IPS DF 6.9 (cell line): ENCODE measurements at regions not wholly inside any gene's neighbourhood (a gene's known extent, or its start where the extent isn't known, plus 50 kb on each side); places are given as distances from the start of the nearest gene placed in this dataset.

Source experiments
- DNase-seq: peaks from one replicate; pipeline ENCODE4 v3.0.0-alpha.2; 2013; ENCODE audit warnings: low read depth, low spot score
- H3K27ac ChIP-seq: one replicate; pipeline ENCODE4 v1.5.1; 2013; ENCODE audit warnings: low read length, control low read depth
- H3K27me3 ChIP-seq: 2 replicates; pipeline ENCODE4 v1.6.1; 2013; ENCODE audit warnings: mild to moderate bottlenecking, low read length; ENCODE audit not compliant: control insufficient read depth, insufficient read depth
- H3K36me3 ChIP-seq: 2 replicates; pipeline ENCODE4 v1.6.1; 2013; ENCODE audit warnings: low read length; ENCODE audit not compliant: control insufficient read depth, insufficient read depth
- H3K4me1 ChIP-seq: 2 replicates; pipeline ENCODE4 v1.6.1; 2013; ENCODE audit warnings: low read length; ENCODE audit not compliant: control insufficient read depth, insufficient read depth
- H3K4me3 ChIP-seq: 2 replicates; pipeline ENCODE4 v1.5.1; 2013; ENCODE audit warnings: mild to moderate bottlenecking, low read length
- H3K9me3 ChIP-seq: 2 replicates; pipeline ENCODE4 v1.6.1; 2013; ENCODE audit warnings: low read length, inconsistent platforms; ENCODE audit not compliant: control insufficient read depth, insufficient read depth
- WGBS: extraction: QIAGEN DNeasy Blood & Tissue Kit; methylation state at CpG from one replicate; pipeline ENCODE4 v1.1.7; 2013; ENCODE audit warnings: mixed read lengths, missing lambda C conversion rate; ENCODE audit not compliant: insufficient read length, insufficient coverage; 5-methylcytosine and 5-hydroxymethylcytosine counted together

- H3K4me1 ChIP-seq = no peaks in the 10 kb centered on the region
- H3K27ac ChIP-seq = no peak overlapping the region
- no peak for DNase-seq
- H3K4me3 ChIP-seq = no peak overlapping the region
- peaks cover 31% of the 10 kb centered on the region for H3K9me3 ChIP-seq
- no peaks in the 10 kb centered on the region for H3K36me3 ChIP-seq
- no peaks in the 10 kb centered on the region for H3K27me3 ChIP-seq
- no CpG with 5 or more reads among the region's 18 CpGs for WGBS
Observed at GRCh38 chr22:48358886-48359612, 1468.6 kb downstream of the BRD1 start.

- H3K36me3 ChIP-seq = no peaks in the 10 kb centered on the region
- H3K27ac ChIP-seq = no peak overlapping the region
- peaks cover 27% of the 10 kb centered on the region for H3K9me3 ChIP-seq
- no peak for DNase-seq
- no CpG with 5 or more reads among the region's 7 CpGs for WGBS
- no peak overlapping the region for H3K4me3 ChIP-seq
- H3K27me3 ChIP-seq = no peaks in the 10 kb centered on the region
- no peaks in the 10 kb centered on the region for H3K4me1 ChIP-seq
Observed at GRCh38 chr22:48357961-48358360, 1469.7 kb downstream of the BRD1 start.

GRCh38 chr22:48357196-48357595 is 1470.5 kb downstream of the BRD1 start:
- no peak for DNase-seq
- Histone ChIP-seq H3K36me3 (no peaks in the 10 kb centered on the region), H3K27ac (no peak overlapping the region), H3K4me1 (no peaks in the 10 kb centered on the region), H3K27me3 (no peaks in the 10 kb centered on the region), H3K4me3 (no peak overlapping the region), H3K9me3 (peaks cover 27% of the 10 kb centered on the region)
- WGBS = no CpG with 5 or more reads among the region's 13 CpGs

- Histone ChIP-seq H3K4me3 (no peak overlapping the region), H3K27ac (no peak overlapping the region), H3K27me3 (no peaks in the 10 kb centered on the region), H3K4me1 (no peaks in the 10 kb centered on the region), H3K36me3 (no peaks in the 10 kb centered on the region), H3K9me3 (peaks cover 31% of the 10 kb centered on the region)
- DNase-seq = no peak
- WGBS = no CpG with 5 or more reads among the region's 5 CpGs
Observed at GRCh38 chr22:48356731-48357130, 1470.9 kb downstream of the BRD1 start.

- no peaks in the 10 kb centered on the region for H3K27me3 ChIP-seq
- no peak overlapping the region for H3K4me3 ChIP-seq
- H3K4me1 ChIP-seq = no peaks in the 10 kb centered on the region
- H3K9me3 ChIP-seq = peaks cover 31% of the 10 kb centered on the region
- no peak overlapping the region for H3K27ac ChIP-seq
- DNase-seq = no peak
- H3K36me3 ChIP-seq = no peaks in the 10 kb centered on the region
- WGBS = no CpG with 5 or more reads among the region's 5 CpGs
Observed at GRCh38 chr22:48354096-48354495, 1473.6 kb downstream of the BRD1 start.

GRCh38 chr22:48353116-48353947 is 1474.3 kb downstream of the BRD1 start:
- Histone ChIP-seq H3K36me3 (no peaks in the 10 kb centered on the region), H3K9me3 (peaks cover 28% of the 10 kb centered on the region), H3K27ac (no peak overlapping the region), H3K27me3 (no peaks in the 10 kb centered on the region), H3K4me1 (no peaks in the 10 kb centered on the region), H3K4me3 (no peak overlapping the region)
- no CpG with 5 or more reads among the region's 14 CpGs for WGBS
- DNase-seq = no peak

GRCh38 chr22:48352086-48352911 is 1475.4 kb downstream of the BRD1 start:
- H3K36me3 ChIP-seq = no peaks in the 10 kb centered on the region
- H3K9me3 ChIP-seq = peaks cover 29% of the 10 kb centered on the region
- no peak overlapping the region for H3K27ac ChIP-seq
- no peaks in the 10 kb centered on the region for H3K27me3 ChIP-seq
- no peaks in the 10 kb centered on the region for H3K4me1 ChIP-seq
- no CpG with 5 or more reads among the region's 18 CpGs for WGBS
- H3K4me3 ChIP-seq = no peak overlapping the region
- DNase-seq = no peak

GRCh38 chr22:48351376-48352085 is 1476.1 kb downstream of the BRD1 start:
- no peak for DNase-seq
- WGBS = no CpG with 5 or more reads among the region's 13 CpGs
- Histone ChIP-seq H3K27me3 (no peaks in the 10 kb centered on the region), H3K36me3 (no peaks in the 10 kb centered on the region), H3K9me3 (peaks cover 27% of the 10 kb centered on the region), H3K4me3 (no peak overlapping the region), H3K4me1 (no peaks in the 10 kb centered on the region), H3K27ac (no peak overlapping the region)

GRCh38 chr22:48350456-48350855 is 1477.2 kb downstream of the BRD1 start:
- no CpG with 5 or more reads among the region's 7 CpGs for WGBS
- no peaks in the 10 kb centered on the region for H3K27me3 ChIP-seq
- H3K9me3 ChIP-seq = peaks cover 29% of the 10 kb centered on the region
- no peaks in the 10 kb centered on the region for H3K36me3 ChIP-seq
- H3K4me1 ChIP-seq = no peaks in the 10 kb centered on the region
- no peak overlapping the region for H3K27ac ChIP-seq
- H3K4me3 ChIP-seq = no peak overlapping the region
- DNase-seq = no peak

GRCh38 chr22:48348855-48349254 is 1478.8 kb downstream of the BRD1 start:
- Histone ChIP-seq H3K36me3 (no peaks in the 10 kb centered on the region), H3K4me3 (no peak overlapping the region), H3K4me1 (no peaks in the 10 kb centered on the region), H3K27ac (no peak overlapping the region), H3K27me3 (no peaks in the 10 kb centered on the region), H3K9me3 (peaks cover 27% of the 10 kb centered on the region)
- no peak for DNase-seq
- 100% methylated on average over 1 of the region's 1 CpG for WGBS
